ENCODE measurements at regions not wholly inside any gene's neighbourhood (a gene's known extent, or its start where the extent isn't known, plus 50 kb on each side); places are given as distances from the start of the nearest gene placed in this dataset.

DNA sequence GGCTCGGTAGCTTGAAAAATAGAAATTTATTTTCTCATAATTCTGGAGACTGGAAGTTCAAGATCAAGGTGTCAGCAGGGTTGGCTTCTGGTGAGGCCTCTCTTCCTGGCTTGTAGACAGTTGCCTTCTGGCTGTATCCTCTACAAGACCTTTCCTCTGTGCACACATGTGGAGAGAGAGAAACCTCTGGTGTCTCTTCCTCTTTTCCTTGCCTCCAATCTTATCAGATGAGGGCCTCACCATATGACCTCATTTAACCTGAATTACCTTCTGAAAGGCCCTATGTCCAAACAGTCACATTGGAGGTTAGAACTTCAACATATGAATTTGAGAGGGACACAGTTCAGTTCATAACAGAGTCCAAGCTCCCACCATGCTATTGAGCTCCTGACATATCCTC, 166.4 kb downstream of the TTC8 start:
- Histone ChIP-seq H2BK20ac (ENCODE audit: low read depth, low read length) (no peak overlapping the region; the same call in 1 of the 2 replicates), H2AFZ (replicated peaks; ENCODE audit: low read length, poor library complexity) (no peak overlapping the region), H4K8ac (ENCODE audit: low read depth in 2 of 2, low read length in 2 of 2) (no peak overlapping the region), H4K20me1 (ENCODE audit: insufficient read depth, low read length) (no peaks in the 10 kb centered on the region), H3K4me1 (ENCODE audit: control insufficient read depth, insufficient read depth, low read length) (peaks cover 12% of the 10 kb centered on the region), H3K9me1 (ENCODE audit: insufficient read depth, low read length) (peaks cover 4% of the 10 kb centered on the region; the same call in 1 of the 2 replicates), H3K9me3 (ENCODE audit: control insufficient read depth, insufficient read depth, low read length) (no peaks in the 10 kb centered on the region; the same call in 1 of the 2 replicates), H4K91ac (ENCODE audit: insufficient read depth, low read depth, low read length) (no peak overlapping the region), H3K4me3 (ENCODE audit: insufficient read depth, low read depth, low read length) (no peak overlapping the region), H2AK9ac (replicated peaks; ENCODE audit: low read depth, low read length, poor library complexity) (no peak overlapping the region), H3K4ac (ENCODE audit: low read depth, low read length) (no peak overlapping the region), H3K79me1 (ENCODE audit: low read depth in 1 of 2, low read length in 2 of 2) (no peaks in the 10 kb centered on the region), H4K5ac (ENCODE audit: low read depth, low read length) (no peak overlapping the region), H2AK5ac (ENCODE audit: low read depth, low read length) (no peak overlapping the region), H2BK15ac (ENCODE audit: low read depth, low read length) (no peak overlapping the region), H2BK5ac (ENCODE audit: low read depth, low read length, poor library complexity, severe bottlenecking) (no peak overlapping the region), H3K56ac (ENCODE audit: extremely low read depth, insufficient read depth, low read length) (no peak overlapping the region), H3K36me3 (ENCODE audit: control insufficient read depth, insufficient read depth, low read length) (no peaks in the 10 kb centered on the region), H3K18ac (ENCODE audit: low read depth, low read length) (no peak overlapping the region), H3K23ac (ENCODE audit: low read depth, low read length) (no peak overlapping the region), H3K9ac (ENCODE audit: low read depth, low read length) (no peak overlapping the region), H3K14ac (replicated peaks; ENCODE audit: low read depth, low read length) (no peak overlapping the region), H3K27me3 (ENCODE audit: control insufficient read depth, insufficient read depth, low read length) (no peaks in the 10 kb centered on the region), H3K27ac (ENCODE audit: insufficient read depth, low read length) (no peak overlapping the region), H2BK120ac (ENCODE audit: low read depth, low read length) (no peak overlapping the region), H3K4me2 (ENCODE audit: low read depth, low read length) (no peak overlapping the region)
- ATAC-seq (ENCODE audit: low read depth) (no peak), DNase-seq (no peak)
- ChIA-PET POLR2A (ENCODE audit: unreplicated experiment) (no interaction called here), CTCF (interaction anchor here (0.6 kb wide), 1 partner anchor 432 kb away, joined by 4 read pairs; no protein-coding TSS in a partner anchor)
- in situ Hi-C loops (cut with MboI; ENCODE audit: low sequenced_read_pairs), result no loop called here
- BruUV-seq (replicated peaks), result no TSS peak
- intact Hi-C loops (cut with micrococcal nuclease), result no loop called here
- no peak for TF ChIP-seq POLR2A (IDR thresholded peaks at IDR 0.05; ENCODE audit: low read depth, low read length)
- TF ChIP-seq, protein P1, sequence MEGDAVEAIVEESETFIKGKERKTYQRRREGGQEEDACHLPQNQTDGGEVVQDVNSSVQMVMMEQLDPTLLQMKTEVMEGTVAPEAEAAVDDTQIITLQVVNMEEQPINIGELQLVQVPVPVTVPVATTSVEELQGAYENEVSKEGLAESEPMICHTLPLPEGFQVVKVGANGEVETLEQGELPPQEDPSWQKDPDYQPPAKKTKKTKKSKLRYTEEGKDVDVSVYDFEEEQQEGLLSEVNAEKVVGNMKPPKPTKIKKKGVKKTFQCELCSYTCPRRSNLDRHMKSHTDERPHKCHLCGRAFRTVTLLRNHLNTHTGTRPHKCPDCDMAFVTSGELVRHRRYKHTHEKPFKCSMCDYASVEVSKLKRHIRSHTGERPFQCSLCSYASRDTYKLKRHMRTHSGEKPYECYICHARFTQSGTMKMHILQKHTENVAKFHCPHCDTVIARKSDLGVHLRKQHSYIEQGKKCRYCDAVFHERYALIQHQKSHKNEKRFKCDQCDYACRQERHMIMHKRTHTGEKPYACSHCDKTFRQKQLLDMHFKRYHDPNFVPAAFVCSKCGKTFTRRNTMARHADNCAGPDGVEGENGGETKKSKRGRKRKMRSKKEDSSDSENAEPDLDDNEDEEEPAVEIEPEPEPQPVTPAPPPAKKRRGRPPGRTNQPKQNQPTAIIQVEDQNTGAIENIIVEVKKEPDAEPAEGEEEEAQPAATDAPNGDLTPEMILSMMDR (conservative IDR thresholded peaks at IDR 0.05; ENCODE audit: low read depth, low read length), result no peak
- no peak for TF ChIP-seq MAZ (IDR thresholded peaks at IDR 0.05; ENCODE audit: borderline replicate concordance, low read depth, low read length)
- TF ChIP-seq FOS (IDR thresholded peaks at IDR 0.05; ENCODE audit: low read depth, low read length), result no peak
- no peak for TF ChIP-seq RAD21 (IDR thresholded peaks at IDR 0.05; ENCODE audit: low read length)
- TF ChIP-seq MXI1 (IDR thresholded peaks at IDR 0.05; ENCODE audit: borderline replicate concordance, low read depth, low read length), result no peak
- TF ChIP-seq MAFK (IDR thresholded peaks at IDR 0.05; ENCODE audit: low read depth, low read length), result no peak
- no peak for TF ChIP-seq SMC3 (IDR thresholded peaks at IDR 0.05; ENCODE audit: low read depth, low read length)
- no peak for TF ChIP-seq CHD1 (IDR thresholded peaks at IDR 0.05; ENCODE audit: low read depth, low read length)
- TF ChIP-seq NFE2L2 (IDR thresholded peaks at IDR 0.05; ENCODE audit: low read depth, low read length), result no peak
- TF ChIP-seq, protein P2, sequence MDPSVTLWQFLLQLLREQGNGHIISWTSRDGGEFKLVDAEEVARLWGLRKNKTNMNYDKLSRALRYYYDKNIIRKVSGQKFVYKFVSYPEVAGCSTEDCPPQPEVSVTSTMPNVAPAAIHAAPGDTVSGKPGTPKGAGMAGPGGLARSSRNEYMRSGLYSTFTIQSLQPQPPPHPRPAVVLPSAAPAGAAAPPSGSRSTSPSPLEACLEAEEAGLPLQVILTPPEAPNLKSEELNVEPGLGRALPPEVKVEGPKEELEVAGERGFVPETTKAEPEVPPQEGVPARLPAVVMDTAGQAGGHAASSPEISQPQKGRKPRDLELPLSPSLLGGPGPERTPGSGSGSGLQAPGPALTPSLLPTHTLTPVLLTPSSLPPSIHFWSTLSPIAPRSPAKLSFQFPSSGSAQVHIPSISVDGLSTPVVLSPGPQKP (IDR thresholded peaks at IDR 0.05; ENCODE audit: borderline replicate concordance, low read depth, low read length), result no peak
- no peak for TF ChIP-seq RFX5 (IDR thresholded peaks at IDR 0.05; ENCODE audit: low read depth, low read length)
- TF ChIP-seq RCOR1 (IDR thresholded peaks at IDR 0.05; ENCODE audit: insufficient replicate concordance, low read length), result no peak
- dilution Hi-C loops (cut with HindIII; ENCODE audit: low sequenced_read_pairs, unreplicated experiment), result no loop called here
- no CpG with 5 or more reads among the region's 1 CpG for WGBS, 2 experiments (ENCODE audit: extremely low coverage in 2 of 2, insufficient read length in 1 of 2)

Data from IMR-90 (cell line).